A549 (cell line): ENCODE measurements at regions not wholly inside any gene's neighbourhood (a gene's known extent, or its start where the extent isn't known, plus 50 kb on each side); places are given as distances from the start of the nearest gene placed in this dataset.

ENCODE experiments used
- ATAC-seq, 2 experiments: fragments of 200-7000 bp in 1 of 2; fragments of >200 bp in 1 of 2; cut with Nextera tagmentation in 1 of 2; cut with Tn5 transposase in 1 of 2; 3 replicates each; pipeline versions ENCODE4 v1.8.0 to v1.9.1; 2018 to 2020; ENCODE audit warnings: mild to moderate bottlenecking in 1 of 2, moderate library complexity in 1 of 2
- CTCF ChIA-PET: fragments of 300-600 bp; sonication (Branson Sonifier 250); formaldehyde crosslinking; extraction: SDS; loops from one replicate; lab custom pipeline; 2021; ENCODE audit warnings: antibody characterized with exemption, inconsistent platforms; lab: Yijun Ruan, JAX
- POLR2A ChIA-PET: fragments of 350-600 bp; formaldehyde crosslinking; extraction: SDS; loops from one replicate; lab custom pipeline; 2021; ENCODE audit warnings: antibody characterized with exemption, inconsistent platforms; lab: Yijun Ruan, JAX
- DNase-seq, 2 experiments: peaks; one replicate each; pipeline versions ENCODE4 v3.0.0 to v3.0.0-alpha.2; 2011 to 2016; ENCODE audit warnings: low read depth in 1 of 2, low spot score in 1 of 2
- FAIRE-seq: peaks from 2 replicates; lab custom pipeline; 2011; peaks lifted over from hg19 to GRCh38; lab: Jason Lieb, UNC
- H3K27ac ChIP-seq, 2 experiments: fragments of >200 bp; sonication (Bioruptor Twin); formaldehyde crosslinking; 3 replicates each; pipeline ENCODE4 v1.5.1; 2016 to 2017
- H3K4me1 ChIP-seq: fragments of >200 bp; sonication (Bioruptor Twin); formaldehyde crosslinking; 3 replicates; pipeline ENCODE4 v1.6.1; 2016
- H3K4me2 ChIP-seq: fragments of >200 bp; sonication (Bioruptor Twin); formaldehyde crosslinking; 3 replicates; pipeline ENCODE4 v1.6.1; 2016
- H3K4me3 ChIP-seq: fragments of >200 bp; sonication (Bioruptor Twin); formaldehyde crosslinking; 3 replicates; pipeline ENCODE4 v1.5.1; 2016
- H3K9me3 ChIP-seq: fragments of >200 bp; sonication (Bioruptor Twin); formaldehyde crosslinking; 3 replicates; pipeline ENCODE4 v1.6.1; 2016
- BCL3 ChIP-seq: fragments of >200 bp; sonication (Bioruptor Twin); formaldehyde crosslinking; IDR thresholded peaks from 3 replicates; pipeline ENCODE4 v1.6.1; 2016
- CBX2 ChIP-seq: fragments of 200-600 bp; sonication (generic); IDR thresholded peaks from 2 replicates; pipeline ENCODE4 v1.6.1; 2016; ENCODE audit warnings: low read depth, mild to moderate bottlenecking, borderline replicate concordance
- EHF ChIP-seq: fragments of 250-450 bp; sonication (Bioruptor Pico); IDR thresholded peaks from 2 replicates; pipeline ENCODE4 v1.5.0; 2020; ENCODE audit warnings: mild to moderate bottlenecking
- EHMT2 ChIP-seq: fragments of 200-600 bp; sonication (generic); IDR thresholded peaks from 2 replicates; pipeline ENCODE4 v1.6.1; 2016; ENCODE audit warnings: antibody characterized with exemption, low read depth, mild to moderate bottlenecking, moderate library complexity
- EP300 ChIP-seq, 2 experiments: fragments of >200 bp; sonication (Bioruptor Twin); formaldehyde crosslinking; IDR thresholded peaks; 2 replicates in 1 of 2; 3 replicates in 1 of 2; pipeline ENCODE4 v1.6.1; 2016 to 2017
- HOXB13 ChIP-seq: fragments of 250-450 bp; sonication (Bioruptor Pico); IDR thresholded peaks from 2 replicates; pipeline ENCODE4 v1.5.0; 2020; ENCODE audit warnings: low read depth, mild to moderate bottlenecking, moderate library complexity
- MAFK ChIP-seq: fragments of 450-650 bp; IDR thresholded peaks from 2 replicates; pipeline ENCODE4 v1.6.1; 2014; ENCODE audit not compliant: partially characterized antibody
- POLR2A ChIP-seq: IDR thresholded peaks from 2 replicates; pipeline ENCODE4 v1.6.1; 2012; ENCODE audit warnings: mild to moderate bottlenecking, low read length
- RCOR1 ChIP-seq: fragments of 150-350 bp; IDR thresholded peaks from 2 replicates; pipeline ENCODE4 v1.6.1; 2014; ENCODE audit warnings: antibody characterized with exemption, low read length, low read depth
- REST ChIP-seq: fragments of 200-600 bp; sonication (generic); IDR thresholded peaks from 2 replicates; pipeline ENCODE4 v1.6.1; 2016; ENCODE audit warnings: antibody characterized with exemption, mild to moderate bottlenecking, moderate library complexity
- ZSCAN20 ChIP-seq: fragments of 250-450 bp; sonication (Bioruptor Pico); IDR thresholded peaks from 2 replicates; pipeline ENCODE4 v1.8.0; 2022; ENCODE audit warnings: mild to moderate bottlenecking, moderate library complexity
- WGBS: methylation state at CpG from one replicate; pipeline ENCODE4 v1.1.6; 2017; ENCODE audit errors: missing lambda C conversion rate; 5-methylcytosine and 5-hydroxymethylcytosine counted together
- TF ChIP-seq, protein P1 (sequence below): fragments of 250-450 bp; sonication (Bioruptor Pico); IDR thresholded peaks from 2 replicates; pipeline ENCODE4 v1.5.0; 2021; ENCODE audit warnings: mild to moderate bottlenecking, moderate library complexity, borderline replicate concordance
- TF ChIP-seq, protein P2 (sequence below): IDR thresholded peaks from 2 replicates; pipeline ENCODE4 v1.6.1; 2012; ENCODE audit warnings: low read depth, borderline replicate concordance

- TF ChIP-seq, protein P1, sequence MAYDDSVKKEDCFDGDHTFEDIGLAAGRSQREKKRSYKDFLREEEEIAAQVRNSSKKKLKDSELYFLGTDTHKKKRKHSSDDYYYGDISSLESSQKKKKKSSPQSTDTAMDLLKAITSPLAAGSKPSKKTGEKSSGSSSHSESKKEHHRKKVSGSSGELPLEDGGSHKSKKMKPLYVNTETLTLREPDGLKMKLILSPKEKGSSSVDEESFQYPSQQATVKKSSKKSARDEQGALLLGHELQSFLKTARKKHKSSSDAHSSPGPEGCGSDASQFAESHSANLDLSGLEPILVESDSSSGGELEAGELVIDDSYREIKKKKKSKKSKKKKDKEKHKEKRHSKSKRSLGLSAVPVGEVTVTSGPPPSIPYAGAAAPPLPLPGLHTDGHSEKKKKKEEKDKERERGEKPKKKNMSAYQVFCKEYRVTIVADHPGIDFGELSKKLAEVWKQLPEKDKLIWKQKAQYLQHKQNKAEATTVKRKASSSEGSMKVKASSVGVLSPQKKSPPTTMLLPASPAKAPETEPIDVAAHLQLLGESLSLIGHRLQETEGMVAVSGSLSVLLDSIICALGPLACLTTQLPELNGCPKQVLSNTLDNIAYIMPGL (CRISPR knock-in tag): no peak
- TF ChIP-seq POLR2A: no peak
- no peak for TF ChIP-seq REST
- TF ChIP-seq MAFK: no peak
- TF ChIP-seq, protein P2, sequence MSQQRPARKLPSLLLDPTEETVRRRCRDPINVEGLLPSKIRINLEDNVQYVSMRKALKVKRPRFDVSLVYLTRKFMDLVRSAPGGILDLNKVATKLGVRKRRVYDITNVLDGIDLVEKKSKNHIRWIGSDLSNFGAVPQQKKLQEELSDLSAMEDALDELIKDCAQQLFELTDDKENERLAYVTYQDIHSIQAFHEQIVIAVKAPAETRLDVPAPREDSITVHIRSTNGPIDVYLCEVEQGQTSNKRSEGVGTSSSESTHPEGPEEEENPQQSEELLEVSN: no peak
- 0 out of 3 replicates have a peak, but pooled peaks have one; percentile 21 for TF ChIP-seq BCL3
- no peak for TF ChIP-seq ZSCAN20 (CRISPR knock-in tag)
- TF ChIP-seq EP300 (IDR thresholded peaks at IDR 0.05): peak in 1 of 2 experiments; percentile 15; a peak in 1 of 5 replicates
- no peak for TF ChIP-seq EHMT2
- TF ChIP-seq EHF: no peak
These were observed 180.9 kb downstream of the HS3ST3A1 start (continued) for GRCh38 chr17:13420878-13421277.

- DNase-seq (no peak), FAIRE-seq (no peak), ATAC-seq (0 out of 6 replicates have a peak, but pooled peaks of 1 of the 2 experiments have one; percentile 10)
- Histone ChIP-seq H3K4me3 (no peak overlapping the region), H3K9me3 (peaks cover 11% of the 10 kb centered on the region; the same call in 1 of the 3 replicates), H3K27ac (peak overlapping the region; percentile 19 to 64; a peak in 4 of 6 replicates), H3K4me2 (peak overlapping the region; percentile 35; the same call in 2 of the 3 replicates), H3K4me1 (peaks cover 13% of the 10 kb centered on the region)
- no peak for TF ChIP-seq RCOR1
- CTCF ChIA-PET: interaction anchor here (1.6 to 1.7 kb wide), 2 partner anchors 74 to 174 kb away, joined by 3 read pairs; no protein-coding TSS in a partner anchor
- POLR2A ChIA-PET: no interaction called here
- WGBS: 8% methylated on average over 1 of the region's 1 CpG
These were observed 181.3 kb downstream of the HS3ST3A1 start for GRCh38 chr17:13420418-13420826.

- DNase-seq (no peak), ATAC-seq (no peak), FAIRE-seq (no peak)
- Histone ChIP-seq H3K4me1 (peaks cover 13% of the 10 kb centered on the region), H3K9me3 (peaks cover 11% of the 10 kb centered on the region; the same call in 1 of the 3 replicates), H3K27ac (no peak overlapping the region), H3K4me2 (no peak overlapping the region), H3K4me3 (no peak overlapping the region)
- ChIA-PET CTCF (interaction anchor here (0.8 to 1.7 kb wide), 3 partner anchors 73 to 175 kb away, joined by 3 read pairs; no protein-coding TSS in a partner anchor), POLR2A (no interaction called here)
- TF ChIP-seq HOXB13 (CRISPR knock-in tag) (no peak), CBX2 (no peak), MAFK (peak; percentile 86)
- WGBS: 45% methylated on average over 6 of the region's 6 CpGs
These were observed 182.1 kb downstream of the HS3ST3A1 start for GRCh38 chr17:13419676-13420075.
